ENCODE measurements at regions not wholly inside any gene's neighbourhood (a gene's known extent, or its start where the extent isn't known, plus 50 kb on each side); places are given as distances from the start of the nearest gene placed in this dataset.

DNA sequence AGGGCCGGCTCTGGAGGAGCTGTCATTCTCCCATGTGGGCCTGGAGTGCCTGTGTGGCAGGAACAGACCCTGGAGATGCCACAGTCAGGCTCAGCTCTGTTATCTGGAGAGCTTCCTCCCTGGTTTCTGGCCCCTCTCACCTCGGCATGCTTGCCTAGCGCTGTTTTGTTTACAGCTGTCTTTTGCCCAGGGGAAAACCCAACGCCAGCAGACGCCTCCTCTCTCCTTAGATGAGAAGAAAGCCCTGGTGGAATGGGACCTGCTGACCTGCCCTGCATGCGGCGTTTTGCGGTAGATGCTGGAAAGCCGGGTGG lies 104.9 kb downstream of the CRYAA start:
- TF ChIP-seq, protein P1, sequence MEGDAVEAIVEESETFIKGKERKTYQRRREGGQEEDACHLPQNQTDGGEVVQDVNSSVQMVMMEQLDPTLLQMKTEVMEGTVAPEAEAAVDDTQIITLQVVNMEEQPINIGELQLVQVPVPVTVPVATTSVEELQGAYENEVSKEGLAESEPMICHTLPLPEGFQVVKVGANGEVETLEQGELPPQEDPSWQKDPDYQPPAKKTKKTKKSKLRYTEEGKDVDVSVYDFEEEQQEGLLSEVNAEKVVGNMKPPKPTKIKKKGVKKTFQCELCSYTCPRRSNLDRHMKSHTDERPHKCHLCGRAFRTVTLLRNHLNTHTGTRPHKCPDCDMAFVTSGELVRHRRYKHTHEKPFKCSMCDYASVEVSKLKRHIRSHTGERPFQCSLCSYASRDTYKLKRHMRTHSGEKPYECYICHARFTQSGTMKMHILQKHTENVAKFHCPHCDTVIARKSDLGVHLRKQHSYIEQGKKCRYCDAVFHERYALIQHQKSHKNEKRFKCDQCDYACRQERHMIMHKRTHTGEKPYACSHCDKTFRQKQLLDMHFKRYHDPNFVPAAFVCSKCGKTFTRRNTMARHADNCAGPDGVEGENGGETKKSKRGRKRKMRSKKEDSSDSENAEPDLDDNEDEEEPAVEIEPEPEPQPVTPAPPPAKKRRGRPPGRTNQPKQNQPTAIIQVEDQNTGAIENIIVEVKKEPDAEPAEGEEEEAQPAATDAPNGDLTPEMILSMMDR (IDR thresholded peaks at IDR 0.05): no peak
- no peak for TF ChIP-seq POLR2A (IDR thresholded peaks at IDR 0.05)
- TF ChIP-seq POLR2AphosphoS5 (IDR thresholded peaks at IDR 0.05): no peak
